Osteocyte (in vitro differentiated cells): ENCODE measurements at regions not wholly inside any gene's neighbourhood (a gene's known extent, or its start where the extent isn't known, plus 50 kb on each side); places are given as distances from the start of the nearest gene placed in this dataset.
"Not testable (repeated sequence)": the region's sequence is repeated elsewhere in the genome, so short reads cannot be mapped to it uniquely, and the experiment has no call there.

Experiments
- DNase-seq: peaks from one replicate; pipeline ENCODE4 v3.0.0; 2021; ENCODE audit warnings: mixed read lengths; ENCODE audit not compliant: unreplicated experiment; ENCODE audit errors: extremely low spot score
- H3K27ac Mint-ChIP-seq: one replicate; pipeline ENCODE4 v1.8.0; 2021; ENCODE audit warnings: mild to moderate bottlenecking, mixed read lengths; ENCODE audit not compliant: unreplicated experiment
- H3K27me3 Mint-ChIP-seq: one replicate; pipeline ENCODE4 v1.8.0; 2021; ENCODE audit warnings: mixed read lengths; ENCODE audit not compliant: unreplicated experiment
- H3K36me3 Mint-ChIP-seq: one replicate; pipeline ENCODE4 v1.8.0; 2021; ENCODE audit warnings: mixed read lengths; ENCODE audit not compliant: unreplicated experiment
- H3K4me1 Mint-ChIP-seq: one replicate; pipeline ENCODE4 v1.8.0; 2021; ENCODE audit warnings: mixed read lengths; ENCODE audit not compliant: unreplicated experiment
- H3K4me3 Mint-ChIP-seq: one replicate; pipeline ENCODE4 v1.8.0; 2021; ENCODE audit warnings: mild to moderate bottlenecking, moderate library complexity, mixed read lengths; ENCODE audit not compliant: unreplicated experiment
- H3K9me3 Mint-ChIP-seq: one replicate; pipeline ENCODE4 v1.8.0; 2021; ENCODE audit warnings: mixed read lengths; ENCODE audit not compliant: unreplicated experiment
- CTCF ChIP-seq: fragments of 200-600 bp; sonication (generic); IDR thresholded peaks from 2 replicates; pipeline ENCODE4 v1.5.0; 2021; ENCODE audit warnings: antibody characterized with exemption, mild to moderate bottlenecking, moderate library complexity

GRCh38 chr6:134810402-134810801 is 139.5 kb downstream of the ALDH8A1 start:
- H3K36me3 Mint-ChIP-seq, result peaks cover 2% of the 10 kb centered on the region
- no peak overlapping the region for H3K4me3 Mint-ChIP-seq
- DNase-seq, result no peak
- H3K4me1 Mint-ChIP-seq, result peaks cover 66% of the 10 kb centered on the region
- H3K27me3 Mint-ChIP-seq, result no peaks in the 10 kb centered on the region
- H3K9me3 Mint-ChIP-seq, result peaks cover 7% of the 10 kb centered on the region
- H3K27ac Mint-ChIP-seq, result peak overlapping the region; percentile 77
- TF ChIP-seq CTCF, result no peak

- Mint-ChIP-seq H3K4me1 (peaks cover 72% of the 10 kb centered on the region), H3K9me3 (peaks cover 7% of the 10 kb centered on the region), H3K27me3 (no peaks in the 10 kb centered on the region), H3K4me3 (no peak overlapping the region), H3K27ac (peak overlapping the region; percentile 87), H3K36me3 (peaks cover 2% of the 10 kb centered on the region)
- TF ChIP-seq CTCF, result no peak
- DNase-seq, result no peak
These were observed 140.8 kb downstream of the ALDH8A1 start for GRCh38 chr6:134809130-134809529.

GRCh38 chr6:134806180-134806798 is 143.6 kb downstream of the ALDH8A1 start:
- Mint-ChIP-seq H3K36me3 (peaks cover 2% of the 10 kb centered on the region), H3K4me3 (no peak overlapping the region), H3K4me1 (peaks cover 67% of the 10 kb centered on the region), H3K27me3 (no peaks in the 10 kb centered on the region), H3K27ac (peak overlapping the region; percentile 4), H3K9me3 (peaks cover 7% of the 10 kb centered on the region)
- TF ChIP-seq CTCF, result no peak
- DNase-seq, result no peak

- no peak for TF ChIP-seq CTCF
- peak overlapping the region; percentile 38 for H3K27ac Mint-ChIP-seq
These were observed 144.7 kb downstream of the ALDH8A1 start for GRCh38 chr6:134805168-134805567.

GRCh38 chr6:134804311-134804710 is 145.6 kb downstream of the ALDH8A1 start:
- H3K36me3 Mint-ChIP-seq, H3K27ac Mint-ChIP-seq: not testable (repeated sequence)

More at GRCh38 chr6:134805168-134805567, 144.7 kb downstream of the ALDH8A1 start:
- H3K36me3 Mint-ChIP-seq, result no peaks in the 10 kb centered on the region
- no peaks in the 10 kb centered on the region for H3K9me3 Mint-ChIP-seq
- H3K4me3 Mint-ChIP-seq, result no peak overlapping the region
- H3K27me3 Mint-ChIP-seq, result no peaks in the 10 kb centered on the region
- H3K4me1 Mint-ChIP-seq, result peaks cover 56% of the 10 kb centered on the region
- no peak for DNase-seq

More at GRCh38 chr6:134804311-134804710, 145.6 kb downstream of the ALDH8A1 start:
- not testable (repeated sequence) for H3K27me3 Mint-ChIP-seq, H3K4me3 Mint-ChIP-seq, DNase-seq, H3K9me3 Mint-ChIP-seq
- H3K4me1 Mint-ChIP-seq, result peaks cover 47% of the 10 kb centered on the region
